ENCODE measurements at regions not wholly inside any gene's neighbourhood (a gene's known extent, or its start where the extent isn't known, plus 50 kb on each side); places are given as distances from the start of the nearest gene placed in this dataset.

DNA sequence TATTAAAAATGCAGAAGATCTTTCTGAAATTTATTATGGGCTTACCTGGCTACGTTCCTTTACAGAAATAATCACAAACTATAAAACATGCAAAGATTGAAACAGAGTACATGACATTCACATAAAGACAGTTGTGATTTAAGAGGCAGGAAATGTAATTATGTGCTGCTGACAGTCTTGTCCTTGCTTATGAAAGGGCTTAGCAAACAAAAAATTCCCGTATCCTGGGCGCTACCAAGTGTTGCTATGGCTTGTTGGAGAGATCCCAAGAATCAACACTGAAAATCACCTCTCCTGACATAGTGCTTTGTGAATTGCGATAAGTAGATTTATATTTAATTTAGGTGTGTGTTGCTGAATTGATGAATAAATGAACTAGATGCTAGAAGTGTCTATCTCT is 352.5 kb upstream of the C9orf72 start:
- DNase-seq (ENCODE audit: low read depth, low spot score), result no peak
- Histone ChIP-seq H3K4me1 (ENCODE audit: insufficient read depth, insufficient read length) (no peaks in the 10 kb centered on the region), H3K4me3 (ENCODE audit: insufficient read length, low read depth) (no peak overlapping the region), H3K27me3 (ENCODE audit: insufficient read depth, insufficient read length) (no peaks in the 10 kb centered on the region), H3K9me3 (ENCODE audit: insufficient read depth, low read length) (no peaks in the 10 kb centered on the region), H3K9ac (ENCODE audit: insufficient read length, low read depth) (no peak overlapping the region), H3K36me3 (ENCODE audit: insufficient read depth, insufficient read length, low read length) (no peaks in the 10 kb centered on the region)
- TF ChIP-seq ZNF274 (IDR thresholded peaks at IDR 0.05; ENCODE audit: low read depth, low read length), result no peak

DNA sequence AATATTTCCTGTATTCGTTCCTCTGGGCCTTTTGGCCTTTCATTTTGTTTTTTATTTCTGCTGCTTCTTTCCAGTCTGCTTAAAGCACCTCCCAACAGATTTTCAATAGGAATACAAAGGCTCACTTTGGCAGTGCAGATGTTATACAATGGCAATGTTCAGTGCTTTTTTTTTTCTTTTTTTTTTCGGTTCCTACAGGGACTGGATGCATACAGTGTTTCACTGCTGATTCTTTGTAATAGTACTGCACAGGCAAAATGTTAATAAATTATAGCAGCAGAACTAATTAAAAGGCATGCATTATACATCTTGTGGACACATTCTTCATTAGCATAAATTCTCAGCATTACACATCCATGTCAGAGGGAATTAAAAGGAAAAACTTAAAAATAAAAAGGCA is 356.6 kb upstream of the C9orf72 start:
- no peaks in the 10 kb centered on the region for H3K9me3 ChIP-seq (ENCODE audit: insufficient read depth, low read length)
- H3K4me3 ChIP-seq (ENCODE audit: insufficient read length, low read depth), result no peak overlapping the region
- no peak for DNase-seq (ENCODE audit: low read depth, low spot score)
- TF ChIP-seq SUZ12 (IDR thresholded peaks at IDR 0.05; ENCODE audit: extremely low read depth, insufficient read depth, insufficient read length) (no peak), ZNF274 (IDR thresholded peaks at IDR 0.05; ENCODE audit: low read depth, low read length) (no peak), YY1 (IDR thresholded peaks at IDR 0.05; ENCODE audit: insufficient read depth, insufficient read length) (no peak)
- no peak overlapping the region for H3K9ac ChIP-seq (ENCODE audit: insufficient read length, low read depth)
- H3K4me1 ChIP-seq (ENCODE audit: insufficient read depth, insufficient read length), result no peaks in the 10 kb centered on the region
- no peaks in the 10 kb centered on the region for H3K36me3 ChIP-seq (ENCODE audit: insufficient read depth, insufficient read length, low read length)
- H3K27me3 ChIP-seq (ENCODE audit: insufficient read depth, insufficient read length), result no peaks in the 10 kb centered on the region

- Histone ChIP-seq H3K4me1 (ENCODE audit: insufficient read depth, insufficient read length) (no peaks in the 10 kb centered on the region), H3K4me3 (ENCODE audit: insufficient read length, low read depth) (no peak overlapping the region), H3K36me3 (ENCODE audit: insufficient read depth, insufficient read length, low read length) (no peaks in the 10 kb centered on the region), H3K27me3 (ENCODE audit: insufficient read depth, insufficient read length) (no peaks in the 10 kb centered on the region), H3K9ac (ENCODE audit: insufficient read length, low read depth) (no peak overlapping the region), H3K9me3 (ENCODE audit: insufficient read depth, low read length) (no peaks in the 10 kb centered on the region)
- TF ChIP-seq ZNF274 (IDR thresholded peaks at IDR 0.05; ENCODE audit: low read depth, low read length), result no peak
- TF ChIP-seq YY1 (IDR thresholded peaks at IDR 0.05; ENCODE audit: insufficient read depth, insufficient read length), result no peak
- TF ChIP-seq SUZ12 (IDR thresholded peaks at IDR 0.05; ENCODE audit: extremely low read depth, insufficient read depth, insufficient read length), result no peak
- no peak for DNase-seq (ENCODE audit: low read depth, low spot score)
Observed at GRCh38 chr9:27933210-27934025, 360.1 kb upstream of the C9orf72 start.

- H3K4me3 ChIP-seq (ENCODE audit: insufficient read length, low read depth), result no peak overlapping the region
- no peaks in the 10 kb centered on the region for H3K36me3 ChIP-seq (ENCODE audit: insufficient read depth, insufficient read length, low read length)
- DNase-seq (ENCODE audit: low read depth, low spot score), result no peak
- H3K9ac ChIP-seq (ENCODE audit: insufficient read length, low read depth), result no peak overlapping the region
- H3K4me1 ChIP-seq (ENCODE audit: insufficient read depth, insufficient read length), result no peaks in the 10 kb centered on the region
- no peaks in the 10 kb centered on the region for H3K9me3 ChIP-seq (ENCODE audit: insufficient read depth, low read length)
- no peaks in the 10 kb centered on the region for H3K27me3 ChIP-seq (ENCODE audit: insufficient read depth, insufficient read length)
- TF ChIP-seq YY1 (IDR thresholded peaks at IDR 0.05; ENCODE audit: insufficient read depth, insufficient read length) (no peak), ZNF274 (IDR thresholded peaks at IDR 0.05; ENCODE audit: low read depth, low read length) (no peak), SUZ12 (IDR thresholded peaks at IDR 0.05; ENCODE audit: extremely low read depth, insufficient read depth, insufficient read length) (no peak)
Observed at GRCh38 chr9:27934471-27934870, 361.2 kb upstream of the C9orf72 start.

DNA sequence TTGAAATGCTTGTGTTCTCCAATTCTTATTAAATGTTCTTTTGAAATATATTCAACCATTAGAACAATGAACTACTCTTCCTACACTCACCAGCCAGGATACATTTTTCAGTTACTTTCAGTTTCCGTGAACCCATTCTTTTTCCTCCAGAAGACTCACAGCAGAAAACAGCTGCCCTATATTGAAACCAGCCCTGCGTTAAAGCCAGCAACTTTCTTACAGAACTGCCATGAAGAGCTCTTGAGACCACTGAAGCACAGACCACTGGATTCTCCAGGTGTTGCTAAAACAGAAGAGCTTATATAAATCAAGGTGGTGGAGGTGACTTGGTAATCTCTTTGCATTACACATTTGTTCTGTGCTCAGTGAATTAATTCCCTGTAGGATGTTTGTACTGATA is 365.9 kb upstream of the C9orf72 start:
- Histone ChIP-seq H3K36me3 (ENCODE audit: insufficient read depth, insufficient read length, low read length) (no peaks in the 10 kb centered on the region), H3K9me3 (ENCODE audit: insufficient read depth, low read length) (no peaks in the 10 kb centered on the region), H3K4me3 (ENCODE audit: insufficient read length, low read depth) (no peak overlapping the region), H3K9ac (ENCODE audit: insufficient read length, low read depth) (no peak overlapping the region), H3K27me3 (ENCODE audit: insufficient read depth, insufficient read length) (no peaks in the 10 kb centered on the region), H3K4me1 (ENCODE audit: insufficient read depth, insufficient read length) (no peaks in the 10 kb centered on the region)
- no peak for TF ChIP-seq SUZ12 (IDR thresholded peaks at IDR 0.05; ENCODE audit: extremely low read depth, insufficient read depth, insufficient read length)
- DNase-seq (ENCODE audit: low read depth, low spot score), result no peak

GRCh38 chr9:27940535-27940934 is 367.3 kb upstream of the C9orf72 start:
- Histone ChIP-seq H3K4me3 (ENCODE audit: insufficient read length, low read depth) (no peak overlapping the region), H3K9ac (ENCODE audit: insufficient read length, low read depth) (no peak overlapping the region), H3K4me1 (ENCODE audit: insufficient read depth, insufficient read length) (no peaks in the 10 kb centered on the region), H3K27me3 (ENCODE audit: insufficient read depth, insufficient read length) (no peaks in the 10 kb centered on the region), H3K36me3 (ENCODE audit: insufficient read depth, insufficient read length, low read length) (no peaks in the 10 kb centered on the region), H3K9me3 (ENCODE audit: insufficient read depth, low read length) (no peaks in the 10 kb centered on the region)
- no peak for TF ChIP-seq YY1 (IDR thresholded peaks at IDR 0.05; ENCODE audit: insufficient read depth, insufficient read length)
- TF ChIP-seq ZNF274 (IDR thresholded peaks at IDR 0.05; ENCODE audit: low read depth, low read length), result no peak
- TF ChIP-seq SUZ12 (IDR thresholded peaks at IDR 0.05; ENCODE audit: extremely low read depth, insufficient read depth, insufficient read length), result no peak
- DNase-seq (ENCODE audit: low read depth, low spot score), result no peak

DNA sequence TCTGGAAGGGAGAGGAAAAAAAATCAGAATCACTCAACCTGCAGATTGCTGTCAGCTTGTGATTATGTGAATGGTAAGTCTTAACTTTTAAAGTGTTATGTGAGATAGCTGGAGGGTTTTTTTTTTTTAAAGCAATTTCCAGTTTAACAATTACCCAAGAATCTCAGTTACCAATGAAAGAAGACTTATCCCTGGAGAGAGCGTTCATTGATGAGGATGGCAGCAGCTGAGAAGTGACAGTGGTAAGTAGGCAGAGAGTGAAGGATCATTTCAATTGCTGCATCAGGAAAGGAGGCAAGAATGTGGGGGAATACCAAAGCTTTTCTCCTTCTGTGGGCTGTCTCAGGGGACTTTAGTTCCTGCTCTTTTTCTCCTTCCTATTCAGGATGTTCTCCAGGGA is 370.2 kb upstream of the C9orf72 start:
- Histone ChIP-seq H3K9me3 (ENCODE audit: insufficient read depth, low read length) (no peaks in the 10 kb centered on the region), H3K4me1 (ENCODE audit: insufficient read depth, insufficient read length) (no peaks in the 10 kb centered on the region), H3K4me3 (ENCODE audit: insufficient read length, low read depth) (no peak overlapping the region), H3K27me3 (ENCODE audit: insufficient read depth, insufficient read length) (no peaks in the 10 kb centered on the region), H3K9ac (ENCODE audit: insufficient read length, low read depth) (no peak overlapping the region), H3K36me3 (ENCODE audit: insufficient read depth, insufficient read length, low read length) (no peaks in the 10 kb centered on the region)
- DNase-seq (ENCODE audit: low read depth, low spot score), result no peak
- no peak for TF ChIP-seq YY1 (IDR thresholded peaks at IDR 0.05; ENCODE audit: insufficient read depth, insufficient read length)
- TF ChIP-seq ZNF274 (IDR thresholded peaks at IDR 0.05; ENCODE audit: low read depth, low read length), result no peak
- no peak for TF ChIP-seq SUZ12 (IDR thresholded peaks at IDR 0.05; ENCODE audit: extremely low read depth, insufficient read depth, insufficient read length)

Data from NT2/D1 (cell line).